Effector CD4-positive, alpha-beta T cell (primary cell): ENCODE measurements at regions not wholly inside any gene's neighbourhood (a gene's known extent, or its start where the extent isn't known, plus 50 kb on each side); places are given as distances from the start of the nearest gene placed in this dataset.
"Not testable (repeated sequence)": the region's sequence is repeated elsewhere in the genome, so short reads cannot be mapped to it uniquely, and the experiment has no call there.

Source experiments
- DNase-seq: peaks from one replicate; pipeline ENCODE4 v3.0.0-alpha.2; 2020

DNA sequence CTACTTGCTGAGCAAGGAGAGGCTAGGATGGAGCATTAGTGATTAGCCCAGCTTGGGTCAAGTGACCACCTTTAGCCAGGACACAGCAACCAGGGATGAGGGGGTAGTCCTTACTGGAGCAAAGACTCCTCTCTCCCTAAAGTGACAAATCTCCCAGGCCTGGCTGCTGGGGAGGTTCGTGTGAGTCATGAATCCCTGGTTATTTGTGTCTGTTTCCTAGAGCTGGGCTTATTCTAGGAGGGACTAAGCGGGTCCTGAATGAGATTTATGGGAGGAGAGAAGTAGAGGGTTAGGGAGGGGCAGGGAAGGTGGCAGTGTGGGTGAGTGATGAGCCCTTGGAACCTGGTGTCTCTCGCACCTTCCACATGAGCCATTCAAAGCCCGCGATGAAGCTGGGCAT is 487.3 kb downstream of the TSHZ3 start:
- no peak for DNase-seq

- DNase-seq = no peak
Observed at GRCh38 chr19:30857966-30858490, 485.8 kb downstream of the ZNF536 start.

DNA sequence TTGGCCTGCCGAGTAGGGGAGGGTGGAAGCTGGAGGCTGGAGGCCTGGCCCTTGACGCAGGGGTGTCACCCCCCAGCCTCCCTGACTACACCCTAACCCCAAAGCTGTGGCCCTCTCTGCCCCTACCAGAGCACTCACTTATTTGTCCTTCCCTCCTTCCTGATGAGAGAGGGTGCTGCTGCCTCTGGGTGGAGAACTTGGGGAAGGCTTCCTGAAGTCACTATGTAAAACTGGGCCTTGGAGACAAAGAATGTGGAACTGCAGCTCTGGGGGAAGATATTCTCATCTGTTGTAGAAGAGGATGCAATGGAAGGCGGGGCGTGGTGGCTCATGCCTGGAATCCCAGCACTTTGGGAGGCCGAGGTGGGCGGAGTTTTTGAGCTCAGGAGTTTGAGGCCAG is 485.2 kb downstream of the ZNF536 start:
- DNase-seq = no peak

DNA sequence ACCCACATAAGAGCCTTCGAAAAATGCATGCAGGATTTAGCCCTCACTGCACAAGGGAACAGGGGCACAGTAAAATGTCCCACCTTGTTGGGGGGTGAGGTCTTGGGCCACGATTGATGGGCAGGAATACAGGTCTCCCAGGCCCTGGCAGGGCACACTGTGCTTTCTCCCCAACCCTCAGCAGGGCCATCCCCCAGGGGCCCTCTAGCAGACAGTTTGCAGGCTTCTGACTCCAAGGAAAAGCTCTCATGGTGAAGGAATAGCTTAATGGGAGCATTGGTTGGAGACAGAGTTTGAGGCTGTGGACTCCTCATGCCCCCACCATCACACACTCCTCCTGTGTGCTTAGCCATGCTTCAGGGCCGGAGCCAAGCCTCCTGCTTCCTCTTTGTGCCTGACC is 484.6 kb downstream of the ZNF536 start:
- DNase-seq = no peak

- DNase-seq = no peak
Observed at GRCh38 chr19:30856376-30856775, 484.2 kb downstream of the ZNF536 start.

- DNase-seq = no peak
Observed at GRCh38 chr19:30855442-30855841, 483.3 kb downstream of the ZNF536 start.

- no peak for DNase-seq
Observed at GRCh38 chr19:30854661-30855060, 482.5 kb downstream of the ZNF536 start.

GRCh38 chr19:30854207-30854606 is 482.0 kb downstream of the ZNF536 start:
- DNase-seq = no peak

DNA sequence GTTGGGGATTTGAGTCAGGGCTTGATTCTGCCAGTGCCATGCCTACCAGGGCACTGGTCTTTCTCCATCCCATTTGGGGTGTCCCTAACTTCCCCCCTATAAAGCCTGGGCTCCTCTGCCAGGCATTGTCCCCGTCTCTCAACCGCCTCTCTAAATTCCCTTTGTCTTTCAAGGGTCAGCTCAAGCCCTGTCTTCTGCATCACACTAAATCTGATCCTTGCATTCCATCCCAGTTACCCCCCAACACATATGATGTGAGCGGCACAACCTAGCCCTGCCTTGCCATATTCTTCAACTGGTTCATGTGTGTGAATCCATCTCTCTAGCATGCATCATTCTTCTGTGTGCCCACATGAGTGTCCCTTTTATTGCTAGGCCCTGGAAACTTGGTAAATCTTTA is 480.9 kb downstream of the ZNF536 start:
- DNase-seq = no peak

GRCh38 chr19:30852168-30852567 is 480.0 kb downstream of the ZNF536 start:
- DNase-seq = no peak

DNA sequence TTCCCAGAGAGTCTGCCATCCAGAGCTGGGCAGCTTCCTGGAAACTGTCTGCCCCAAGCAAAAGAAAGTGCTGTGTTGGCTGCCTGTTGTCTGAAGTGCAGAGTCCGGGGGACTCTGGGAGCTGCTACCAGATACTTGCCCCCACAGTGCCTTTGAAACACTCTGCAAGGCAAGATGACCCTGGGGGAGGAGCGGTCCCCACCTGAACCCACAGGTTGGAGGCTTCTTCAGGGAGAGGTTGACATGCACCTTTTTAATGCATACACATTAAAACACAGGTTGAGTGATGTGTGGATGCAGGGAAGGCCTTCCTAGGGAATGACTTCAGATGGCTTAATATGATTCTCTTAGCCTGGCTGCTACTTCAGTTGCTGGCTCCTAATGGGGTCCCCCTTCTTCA is 479.5 kb downstream of the ZNF536 start:
- no peak for DNase-seq

DNA sequence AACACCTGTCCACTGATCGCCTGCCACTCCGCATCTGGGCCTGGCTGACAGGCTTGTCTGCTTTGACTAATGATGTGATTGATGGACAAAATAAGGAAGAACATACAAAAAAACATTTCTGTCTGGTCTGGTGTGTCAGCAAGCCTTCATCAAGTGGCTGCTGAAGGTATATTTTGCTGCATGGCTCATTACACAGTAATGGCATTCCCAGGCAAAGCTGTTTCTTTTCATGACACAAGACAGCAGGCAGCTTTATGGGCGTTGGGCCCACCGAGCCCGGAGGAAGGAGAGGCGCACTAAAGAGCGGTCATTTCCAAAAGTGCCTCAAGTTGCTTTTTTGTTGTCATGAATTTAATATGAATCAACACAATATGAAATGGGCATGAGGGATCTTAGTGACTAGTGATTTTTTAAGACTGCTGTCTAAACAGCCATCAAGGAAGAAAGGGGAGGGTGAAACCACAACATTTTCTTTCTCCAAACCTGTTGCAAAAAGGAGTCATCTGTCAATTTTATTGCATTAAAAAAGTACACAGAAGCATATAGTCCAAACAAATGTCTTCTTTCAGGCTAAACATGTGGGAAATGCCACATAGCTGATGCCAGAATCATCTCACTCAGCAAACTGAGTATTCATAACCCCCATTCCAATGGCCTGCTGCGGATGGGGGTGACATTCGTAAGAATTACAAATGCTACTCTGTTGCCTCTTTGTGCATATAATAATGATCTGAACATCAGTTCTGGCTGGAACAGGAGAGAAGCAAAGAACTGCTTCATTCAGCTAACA is 476.6 kb downstream of the ZNF536 start:
- no peak for DNase-seq

DNA sequence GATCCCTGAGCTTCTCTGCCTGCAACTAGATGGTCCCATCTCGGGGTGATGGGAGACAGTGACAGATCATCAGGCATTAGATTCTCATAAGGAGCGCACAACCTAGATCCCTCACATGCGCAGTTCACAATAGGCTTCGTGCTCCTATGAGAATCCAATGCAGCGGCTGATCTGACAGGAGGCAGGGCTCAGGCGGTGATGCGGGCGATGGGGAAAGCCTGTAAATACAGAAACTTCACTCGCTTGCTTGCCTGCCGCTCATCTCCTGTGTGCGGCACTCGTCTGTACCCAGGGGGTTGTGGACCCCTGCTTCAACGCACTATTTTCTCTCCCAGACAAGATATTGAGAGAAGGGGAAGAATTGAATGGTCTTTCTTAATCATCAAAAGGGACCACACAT is 473.9 kb downstream of the ZNF536 start:
- DNase-seq = no peak

- DNase-seq = no peak
Observed at GRCh38 chr19:30842926-30843325, 470.7 kb downstream of the ZNF536 start.

GRCh38 chr19:30841934-30842333 is 469.8 kb downstream of the ZNF536 start:
- no peak for DNase-seq

- no peak for DNase-seq
Observed at GRCh38 chr19:30830875-30831274, 458.7 kb downstream of the ZNF536 start.

GRCh38 chr19:30825505-30825904 is 453.3 kb downstream of the ZNF536 start:
- not testable (repeated sequence) for DNase-seq

- no peak for DNase-seq
Observed at GRCh38 chr19:30824809-30825208, 452.6 kb downstream of the ZNF536 start.

GRCh38 chr19:30817965-30818567 is 445.9 kb downstream of the ZNF536 start:
- DNase-seq = no peak

DNA sequence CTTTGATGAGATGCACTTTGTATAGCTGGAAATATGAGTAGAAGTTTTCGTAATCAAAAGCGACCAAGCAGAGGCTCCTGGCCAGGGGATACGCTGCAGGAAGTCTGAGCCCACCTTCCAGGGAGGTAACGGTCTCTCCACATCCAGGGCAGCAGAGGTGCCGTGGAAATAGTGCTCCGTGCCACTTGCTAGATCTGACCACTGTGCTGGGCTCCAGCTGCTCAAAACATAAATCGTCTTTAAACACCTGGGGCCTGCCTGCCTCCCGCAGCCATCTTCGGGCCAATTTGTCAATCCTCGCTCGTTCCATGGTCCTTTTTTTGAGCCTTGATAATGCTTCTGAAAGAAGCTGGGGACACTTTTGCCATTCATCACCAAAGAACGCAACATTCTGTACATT is 445.0 kb downstream of the ZNF536 start:
- no peak for DNase-seq

DNA sequence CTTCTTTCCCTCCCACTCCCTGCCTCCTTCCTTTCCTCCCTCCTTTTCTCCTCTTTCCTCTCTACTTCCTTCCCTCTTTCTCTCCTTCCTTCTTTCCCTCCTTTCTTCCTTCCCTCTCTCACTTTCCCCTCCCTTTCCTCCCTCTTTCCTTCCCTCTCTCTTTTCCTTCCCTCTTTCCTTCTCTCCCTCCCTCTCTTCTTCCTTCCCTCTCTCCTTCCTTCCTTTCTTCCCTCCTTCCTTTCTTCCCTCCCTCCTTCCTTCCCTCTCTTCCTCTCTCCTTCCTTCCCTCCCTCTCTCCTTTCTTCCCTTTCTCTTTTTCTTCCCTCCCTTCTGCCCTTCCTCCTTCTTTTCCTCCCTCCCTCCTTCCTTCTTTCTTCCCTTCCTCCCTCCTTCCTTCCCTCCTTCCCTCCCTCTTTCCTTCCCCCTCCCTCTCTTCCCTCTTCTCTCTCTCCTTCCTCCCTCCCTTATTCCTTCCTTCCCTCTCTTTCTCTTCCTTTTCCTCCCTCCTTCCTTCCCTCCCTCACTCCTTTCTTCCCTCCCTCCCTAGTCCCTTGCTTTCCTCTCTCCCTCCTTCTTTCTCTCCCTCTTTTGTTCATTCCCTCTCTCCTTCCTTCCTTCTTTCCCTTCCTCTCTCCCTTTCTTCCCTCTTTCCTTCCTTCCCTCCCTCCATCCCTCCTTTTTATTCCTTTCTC is 443.9 kb downstream of the ZNF536 start:
- no peak for DNase-seq

GRCh38 chr19:30812099-30812678 is 440.0 kb downstream of the ZNF536 start:
- no peak for DNase-seq

DNA sequence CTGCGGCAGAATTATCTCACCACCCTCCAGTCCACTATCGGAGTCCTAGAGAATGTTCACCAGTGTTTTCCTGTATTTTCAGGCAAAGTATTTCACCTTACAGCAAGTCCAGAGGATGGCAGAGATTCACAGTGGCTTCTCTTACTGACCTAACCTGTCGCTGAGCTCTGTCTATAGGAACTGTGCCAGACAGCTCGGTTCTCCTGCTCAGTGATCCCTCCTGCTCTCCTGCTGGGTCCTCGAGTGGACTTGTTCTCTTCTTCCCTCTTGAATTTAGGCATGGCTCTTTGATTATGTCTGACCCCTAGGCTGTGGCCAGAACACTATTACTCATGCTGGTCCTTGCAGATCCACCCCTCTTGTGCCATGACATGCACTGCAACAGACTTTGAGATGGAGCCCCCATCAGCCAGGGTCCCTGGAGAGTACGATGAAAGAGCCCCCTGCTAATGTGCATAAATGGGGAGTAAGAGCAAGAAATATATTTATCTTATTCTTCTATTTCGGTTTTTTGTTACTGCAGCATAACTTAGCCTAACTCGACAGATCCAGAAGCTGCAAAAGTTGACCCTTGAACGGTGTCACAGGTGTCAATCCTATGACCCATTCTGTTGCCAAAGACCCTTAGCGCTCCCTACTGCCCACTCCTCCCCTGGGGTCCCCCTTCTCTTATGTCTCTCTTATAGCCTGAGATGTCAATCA is 439.4 kb downstream of the ZNF536 start:
- no peak for DNase-seq
